Body of pancreas (tissue), 4 donors: ENCODE measurements at regions not wholly inside any gene's neighbourhood (a gene's known extent, or its start where the extent isn't known, plus 50 kb on each side); places are given as distances from the start of the nearest gene placed in this dataset.

Experiments used
- CTCF ChIP-seq, 7 experiments: fragments of 450-650 bp in 4 of 7; fragments of 200-600 bp in 3 of 7; sonication (generic) in 3 of 7; IDR thresholded peaks; one replicate each; pipeline ENCODE4 v1.5.1; 2016 to 2019; ENCODE audit warnings: antibody characterized with exemption in 7 of 7
- POLR2A ChIP-seq, 3 donors: fragments of 450-650 bp; IDR thresholded peaks; one replicate each; pipeline ENCODE4 v1.6.1; 2016; ENCODE audit warnings: antibody characterized with exemption in 3 of 3, mild to moderate bottlenecking in 2 of 3

DNA sequence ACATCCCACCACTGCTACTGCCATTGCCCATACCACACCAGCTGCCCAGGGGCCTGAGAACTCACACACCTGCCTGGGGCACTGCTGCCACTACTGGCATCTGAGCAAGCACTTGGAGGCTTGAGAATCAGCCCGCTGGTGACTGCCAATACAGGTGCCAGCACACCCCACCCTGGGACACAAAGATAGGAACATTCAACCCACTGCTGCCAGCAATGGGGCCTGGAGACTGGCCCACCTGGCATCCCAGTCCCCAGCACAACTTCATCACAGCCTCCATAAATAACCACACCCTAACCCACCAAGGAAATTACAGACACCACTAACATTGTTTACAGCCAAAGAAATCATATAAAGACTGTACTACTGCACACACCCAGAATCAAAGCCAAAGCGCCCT is 115.9 kb downstream of the SLC16A9 start:
- TF ChIP-seq CTCF (IDR thresholded peaks at IDR 0.05) (no peak), POLR2A (IDR thresholded peaks at IDR 0.05) (no peak)
